ENCODE measurements at regions not wholly inside any gene's neighbourhood (a gene's known extent, or its start where the extent isn't known, plus 50 kb on each side); places are given as distances from the start of the nearest gene placed in this dataset.
"Not testable (repeated sequence)": the region's sequence is repeated elsewhere in the genome, so short reads cannot be mapped to it uniquely, and the experiment has no call there.

DNA sequence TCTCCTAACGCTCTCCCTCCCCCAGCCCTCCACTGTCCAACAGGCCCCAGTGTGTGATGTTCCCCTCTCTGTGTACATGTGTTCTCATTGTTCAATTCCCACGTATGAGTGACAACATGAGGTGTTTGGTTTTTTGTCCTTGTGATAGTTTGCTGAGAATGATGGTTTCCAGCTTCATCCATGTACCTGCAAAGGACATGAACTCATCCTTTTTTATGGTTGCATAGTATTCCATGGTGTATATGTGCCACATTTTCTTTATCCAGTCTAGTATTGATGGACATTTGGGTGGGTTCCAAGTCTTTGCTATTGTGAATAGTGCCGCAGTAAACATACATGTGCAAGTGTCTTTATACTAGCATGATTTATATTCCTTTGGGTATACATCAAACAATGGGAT is 347.4 kb downstream of the MAGEE1 start:
- not testable (repeated sequence) for H3K4me2 ChIP-seq (ENCODE audit: insufficient read depth, low read length); DNase-seq (ENCODE audit: insufficient read length, low spot score, missing footprints); H3K27ac ChIP-seq (ENCODE audit: low read depth, low read length); H3K4me3 ChIP-seq (ENCODE audit: insufficient read depth, low read length); H3K9me3 ChIP-seq (ENCODE audit: low read depth, low read length); H3K27me3 ChIP-seq (ENCODE audit: insufficient read depth, low read length); H3K4me1 ChIP-seq (ENCODE audit: insufficient read depth, low read length); H3K36me3 ChIP-seq (ENCODE audit: insufficient read depth, low read length); H3K79me2 ChIP-seq (ENCODE audit: insufficient read depth, low read length); H2AFZ ChIP-seq (ENCODE audit: low read length); H4K20me1 ChIP-seq (ENCODE audit: insufficient read depth, low read length)

DNA sequence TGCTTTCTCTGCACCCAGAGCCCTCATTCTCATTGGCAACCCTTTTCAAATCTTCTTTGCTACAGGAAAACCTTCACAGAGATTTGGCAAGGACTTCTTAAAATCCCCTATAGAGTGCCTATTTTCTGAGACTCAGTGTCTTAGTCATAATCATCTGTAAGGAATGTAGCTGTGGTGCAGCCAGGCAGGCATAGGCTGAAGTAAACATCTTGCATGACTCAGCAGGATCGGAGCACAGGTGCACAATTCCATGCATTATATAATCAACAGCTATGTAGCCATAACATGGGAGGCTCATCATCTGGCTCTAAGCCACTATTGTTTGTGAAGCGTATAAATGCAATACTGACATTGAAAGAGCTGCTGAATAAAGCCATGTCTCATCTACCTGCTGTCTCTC is 368.8 kb downstream of the MAGEE1 start:
- Histone ChIP-seq H3K9me3 (ENCODE audit: low read depth, low read length) (no peaks in the 10 kb centered on the region), H3K4me2 (ENCODE audit: insufficient read depth, low read length) (no peak overlapping the region), H2AFZ (ENCODE audit: low read length) (no peak overlapping the region), H3K36me3 (ENCODE audit: insufficient read depth, low read length) (no peaks in the 10 kb centered on the region), H3K4me3 (ENCODE audit: insufficient read depth, low read length) (no peak overlapping the region), H3K27ac (ENCODE audit: low read depth, low read length) (no peak overlapping the region), H3K79me2 (ENCODE audit: insufficient read depth, low read length) (no peaks in the 10 kb centered on the region), H3K4me1 (ENCODE audit: insufficient read depth, low read length) (no peaks in the 10 kb centered on the region), H3K27me3 (ENCODE audit: insufficient read depth, low read length) (no peaks in the 10 kb centered on the region), H4K20me1 (ENCODE audit: insufficient read depth, low read length) (no peaks in the 10 kb centered on the region)
- no peak for DNase-seq (ENCODE audit: insufficient read length, low spot score, missing footprints)
- TF ChIP-seq, protein P1, sequence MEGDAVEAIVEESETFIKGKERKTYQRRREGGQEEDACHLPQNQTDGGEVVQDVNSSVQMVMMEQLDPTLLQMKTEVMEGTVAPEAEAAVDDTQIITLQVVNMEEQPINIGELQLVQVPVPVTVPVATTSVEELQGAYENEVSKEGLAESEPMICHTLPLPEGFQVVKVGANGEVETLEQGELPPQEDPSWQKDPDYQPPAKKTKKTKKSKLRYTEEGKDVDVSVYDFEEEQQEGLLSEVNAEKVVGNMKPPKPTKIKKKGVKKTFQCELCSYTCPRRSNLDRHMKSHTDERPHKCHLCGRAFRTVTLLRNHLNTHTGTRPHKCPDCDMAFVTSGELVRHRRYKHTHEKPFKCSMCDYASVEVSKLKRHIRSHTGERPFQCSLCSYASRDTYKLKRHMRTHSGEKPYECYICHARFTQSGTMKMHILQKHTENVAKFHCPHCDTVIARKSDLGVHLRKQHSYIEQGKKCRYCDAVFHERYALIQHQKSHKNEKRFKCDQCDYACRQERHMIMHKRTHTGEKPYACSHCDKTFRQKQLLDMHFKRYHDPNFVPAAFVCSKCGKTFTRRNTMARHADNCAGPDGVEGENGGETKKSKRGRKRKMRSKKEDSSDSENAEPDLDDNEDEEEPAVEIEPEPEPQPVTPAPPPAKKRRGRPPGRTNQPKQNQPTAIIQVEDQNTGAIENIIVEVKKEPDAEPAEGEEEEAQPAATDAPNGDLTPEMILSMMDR (IDR thresholded peaks at IDR 0.05; ENCODE audit: extremely low read depth, low read depth, low read length): no peak

GRCh38 chrX:76802708-76803107 is 375.2 kb downstream of the MAGEE1 start:
- Histone ChIP-seq H3K27me3 (ENCODE audit: insufficient read depth, low read length) (no peaks in the 10 kb centered on the region), H3K4me1 (ENCODE audit: insufficient read depth, low read length) (no peaks in the 10 kb centered on the region), H2AFZ (ENCODE audit: low read length) (no peak overlapping the region), H3K27ac (ENCODE audit: low read depth, low read length) (no peak overlapping the region), H3K9me3 (ENCODE audit: low read depth, low read length) (no peaks in the 10 kb centered on the region), H3K4me2 (ENCODE audit: insufficient read depth, low read length) (no peak overlapping the region), H3K79me2 (ENCODE audit: insufficient read depth, low read length) (no peaks in the 10 kb centered on the region), H4K20me1 (ENCODE audit: insufficient read depth, low read length) (no peaks in the 10 kb centered on the region), H3K4me3 (ENCODE audit: insufficient read depth, low read length) (no peak overlapping the region), H3K36me3 (ENCODE audit: insufficient read depth, low read length) (no peaks in the 10 kb centered on the region)
- no peak for DNase-seq (ENCODE audit: insufficient read length, low spot score, missing footprints)
- TF ChIP-seq, protein P1 (IDR thresholded peaks at IDR 0.05; ENCODE audit: extremely low read depth, low read depth, low read length): no peak

DNA sequence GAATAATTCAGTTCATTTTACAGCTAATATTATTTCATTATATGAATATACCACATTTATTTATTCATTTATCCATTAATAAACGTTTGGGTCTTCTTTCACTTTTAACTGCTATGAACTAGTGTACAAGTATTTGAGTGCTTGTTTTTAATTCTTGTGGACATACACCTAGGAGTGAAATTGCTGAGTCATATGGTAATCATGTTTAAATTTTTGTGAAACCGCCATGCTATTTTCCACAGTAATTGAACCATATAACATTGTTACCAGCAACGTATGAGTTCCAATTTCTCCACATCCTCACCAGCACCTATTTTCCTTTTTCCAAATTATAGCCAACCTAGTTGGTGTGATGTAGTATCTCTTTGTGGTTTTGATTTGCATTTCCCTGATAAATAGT is 388.2 kb downstream of the MAGEE1 start:
- no peak overlapping the region for H3K4me2 ChIP-seq (ENCODE audit: insufficient read depth, low read length)
- no peak for DNase-seq (ENCODE audit: insufficient read length, low spot score, missing footprints)
- no peaks in the 10 kb centered on the region for H3K27me3 ChIP-seq (ENCODE audit: insufficient read depth, low read length)
- H3K36me3 ChIP-seq (ENCODE audit: insufficient read depth, low read length): no peaks in the 10 kb centered on the region
- no peaks in the 10 kb centered on the region for H4K20me1 ChIP-seq (ENCODE audit: insufficient read depth, low read length)
- H3K4me3 ChIP-seq (ENCODE audit: insufficient read depth, low read length): no peak overlapping the region
- H3K4me1 ChIP-seq (ENCODE audit: insufficient read depth, low read length): no peaks in the 10 kb centered on the region
- no peaks in the 10 kb centered on the region for H3K79me2 ChIP-seq (ENCODE audit: insufficient read depth, low read length)
- no peaks in the 10 kb centered on the region for H3K9me3 ChIP-seq (ENCODE audit: low read depth, low read length)
- H2AFZ ChIP-seq (ENCODE audit: low read length): no peak overlapping the region
- H3K27ac ChIP-seq (ENCODE audit: low read depth, low read length): no peak overlapping the region
- TF ChIP-seq, protein P1 (IDR thresholded peaks at IDR 0.05; ENCODE audit: extremely low read depth, low read depth, low read length): no peak

DNA sequence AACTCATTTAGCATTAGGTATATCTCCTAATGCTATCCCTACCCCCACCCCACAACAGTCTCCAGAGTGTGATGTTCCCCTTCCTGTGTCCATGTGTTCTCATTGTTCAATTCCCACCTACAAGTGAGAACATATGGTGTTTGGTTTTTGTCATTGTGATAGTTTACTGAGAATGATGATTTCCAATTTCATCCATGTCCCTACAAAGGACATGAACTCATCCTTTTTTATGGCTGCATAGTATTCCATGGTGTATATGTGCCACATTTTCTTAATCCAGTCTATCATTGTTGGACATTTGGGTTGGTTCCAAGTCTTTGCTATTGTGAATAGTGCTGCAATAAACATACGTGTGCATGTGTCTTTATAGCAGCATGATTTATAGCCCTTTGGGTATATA is 389.8 kb downstream of the MAGEE1 start:
- H3K4me1 ChIP-seq (ENCODE audit: insufficient read depth, low read length); H3K9me3 ChIP-seq (ENCODE audit: low read depth, low read length); H4K20me1 ChIP-seq (ENCODE audit: insufficient read depth, low read length); H3K4me3 ChIP-seq (ENCODE audit: insufficient read depth, low read length); H3K4me2 ChIP-seq (ENCODE audit: insufficient read depth, low read length); H3K27me3 ChIP-seq (ENCODE audit: insufficient read depth, low read length); DNase-seq (ENCODE audit: insufficient read length, low spot score, missing footprints); H3K27ac ChIP-seq (ENCODE audit: low read depth, low read length); H3K36me3 ChIP-seq (ENCODE audit: insufficient read depth, low read length); H2AFZ ChIP-seq (ENCODE audit: low read length); H3K79me2 ChIP-seq (ENCODE audit: insufficient read depth, low read length): not testable (repeated sequence)

All from osteoblast (primary cell).